GM12892 (cell line): ENCODE measurements at regions not wholly inside any gene's neighbourhood (a gene's known extent, or its start where the extent isn't known, plus 50 kb on each side); places are given as distances from the start of the nearest gene placed in this dataset.

ENCODE experiments used
- DNase-seq: peaks from one replicate; pipeline ENCODE4 v3.0.0; 2011; ENCODE audit not compliant: insufficient read length
- FAIRE-seq: peaks from 2 replicates; lab custom pipeline; 2011; peaks lifted over from hg19 to GRCh38; lab: Jason Lieb, UNC
- POLR2A ChIP-seq: IDR thresholded peaks from 2 replicates; pipeline ENCODE4 v1.6.1; 2011; ENCODE audit warnings: low read depth, low read length, control low read depth
- POLR2AphosphoS5 ChIP-seq: IDR thresholded peaks from 2 replicates; pipeline ENCODE4 v1.6.1; 2011; ENCODE audit warnings: low read depth, low read length, control low read depth
- TAF1 ChIP-seq: IDR thresholded peaks from 2 replicates; pipeline ENCODE4 v1.6.1; 2011; ENCODE audit warnings: low read depth, mild to moderate bottlenecking, control low read depth, low read length, borderline replicate concordance

GRCh38 chr22:47691152-47691895 lies 928.9 kb downstream of the TBC1D22A start:
- FAIRE-seq: no peak
- DNase-seq: no peak
- TF ChIP-seq TAF1 (no peak), POLR2A (no peak), POLR2AphosphoS5 (no peak)

GRCh38 chr22:47690586-47690985 lies 928.1 kb downstream of the TBC1D22A start:
- no peak for TF ChIP-seq POLR2A
- TF ChIP-seq POLR2AphosphoS5: no peak
- no peak for TF ChIP-seq TAF1
- DNase-seq (no peak), FAIRE-seq (no peak)

DNA sequence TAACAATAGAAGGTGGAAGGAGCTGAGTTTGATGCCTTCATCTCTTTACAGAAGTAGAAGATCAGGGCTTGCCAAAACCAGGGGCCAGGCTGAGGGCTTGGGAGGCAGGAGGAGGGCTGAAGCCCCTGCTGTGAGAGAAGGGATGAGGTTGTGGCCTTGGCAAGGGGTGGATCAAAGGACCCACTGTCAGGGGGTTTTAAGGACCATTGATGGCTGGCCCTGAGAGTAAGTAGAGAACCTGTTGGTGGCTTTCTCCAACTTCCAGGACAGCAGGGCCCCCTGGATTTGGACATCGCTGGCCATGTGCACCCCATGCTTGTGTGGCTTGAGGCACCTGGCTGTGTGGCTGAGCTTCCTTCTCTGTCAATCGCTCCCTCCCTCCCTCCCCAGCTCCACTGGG lies 927.7 kb downstream of the TBC1D22A start:
- FAIRE-seq (no peak), DNase-seq (no peak)
- no peak for TF ChIP-seq POLR2A
- no peak for TF ChIP-seq TAF1
- TF ChIP-seq POLR2AphosphoS5: no peak

DNA sequence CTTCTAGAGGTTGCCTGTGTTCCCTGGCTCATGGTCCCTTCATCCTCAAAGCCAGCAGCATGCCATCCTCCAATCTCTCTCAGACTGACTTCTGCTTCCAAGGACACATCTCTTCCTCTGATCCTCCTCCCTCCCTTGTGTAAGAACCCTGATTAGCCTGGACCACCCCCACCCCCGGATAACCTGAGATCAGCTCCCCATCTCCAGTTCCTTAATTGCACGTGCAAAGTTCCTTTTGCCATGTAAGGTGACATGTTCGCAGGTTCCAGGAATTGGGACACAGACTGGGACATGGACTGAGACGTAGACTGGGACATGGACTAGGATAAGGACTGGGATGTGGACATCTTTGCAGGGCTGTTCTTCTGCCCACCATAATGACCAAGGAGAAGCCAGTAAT lies 925.3 kb downstream of the TBC1D22A start:
- TF ChIP-seq POLR2A (no peak), TAF1 (no peak), POLR2AphosphoS5 (no peak)
- FAIRE-seq (no peak), DNase-seq (no peak)

- no peak for DNase-seq
- FAIRE-seq: no peak
- TF ChIP-seq POLR2AphosphoS5: no peak
- no peak for TF ChIP-seq POLR2A
- TF ChIP-seq TAF1: no peak
These were observed 924.9 kb downstream of the TBC1D22A start for GRCh38 chr22:47687346-47687655.

GRCh38 chr22:47686594-47687345 lies 924.3 kb downstream of the TBC1D22A start:
- TF ChIP-seq TAF1 (no peak), POLR2AphosphoS5 (no peak), POLR2A (no peak)
- DNase-seq (no peak), FAIRE-seq (no peak)

DNA sequence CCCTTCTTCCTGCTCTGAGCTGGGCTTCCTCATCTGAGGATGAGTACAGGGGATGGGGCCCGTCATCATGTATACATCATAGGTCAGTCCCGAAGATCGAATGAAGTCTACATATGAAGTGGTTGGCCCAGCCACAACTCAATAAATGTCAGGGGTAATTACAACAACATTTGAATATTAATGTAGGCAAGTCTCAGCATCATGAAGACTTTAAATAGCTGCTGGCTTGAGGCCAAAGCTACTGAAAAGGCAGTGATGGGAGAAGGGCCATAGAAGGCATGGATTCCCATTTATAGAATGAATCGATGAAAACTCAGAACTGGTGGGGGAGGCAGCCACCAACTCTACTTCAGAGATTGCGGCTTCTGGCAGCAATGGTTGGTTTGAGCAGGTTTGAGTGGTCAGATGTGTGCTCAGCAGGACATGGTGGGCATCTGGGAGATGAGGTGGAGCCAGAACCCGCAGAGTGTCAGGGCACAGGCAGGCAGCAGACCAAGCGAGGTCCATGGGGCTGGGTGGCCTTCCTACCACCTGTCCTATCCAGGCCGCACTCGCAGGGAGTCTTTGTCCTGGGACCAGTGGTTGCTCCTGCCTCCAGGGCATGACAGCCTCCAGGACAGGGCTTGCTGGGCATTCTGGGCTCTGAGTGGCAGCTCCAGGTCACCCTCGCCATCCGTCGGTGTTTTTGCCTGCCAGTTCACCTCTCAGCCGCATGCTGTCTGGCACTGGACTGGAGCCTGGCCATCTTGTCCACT lies 919.1 kb downstream of the TBC1D22A start:
- DNase-seq (no peak), FAIRE-seq (no peak)
- TF ChIP-seq TAF1 (no peak), POLR2A (no peak), POLR2AphosphoS5 (no peak)

- TF ChIP-seq POLR2AphosphoS5: no peak
- TF ChIP-seq TAF1: no peak
- TF ChIP-seq POLR2A: no peak
- FAIRE-seq (no peak), DNase-seq (no peak)
These were observed 916.3 kb downstream of the TBC1D22A start for GRCh38 chr22:47678636-47679287.

GRCh38 chr22:47678048-47678447 lies 915.6 kb downstream of the TBC1D22A start:
- TF ChIP-seq POLR2AphosphoS5 (no peak), TAF1 (no peak), POLR2A (no peak)
- no peak for FAIRE-seq
- no peak for DNase-seq

DNA sequence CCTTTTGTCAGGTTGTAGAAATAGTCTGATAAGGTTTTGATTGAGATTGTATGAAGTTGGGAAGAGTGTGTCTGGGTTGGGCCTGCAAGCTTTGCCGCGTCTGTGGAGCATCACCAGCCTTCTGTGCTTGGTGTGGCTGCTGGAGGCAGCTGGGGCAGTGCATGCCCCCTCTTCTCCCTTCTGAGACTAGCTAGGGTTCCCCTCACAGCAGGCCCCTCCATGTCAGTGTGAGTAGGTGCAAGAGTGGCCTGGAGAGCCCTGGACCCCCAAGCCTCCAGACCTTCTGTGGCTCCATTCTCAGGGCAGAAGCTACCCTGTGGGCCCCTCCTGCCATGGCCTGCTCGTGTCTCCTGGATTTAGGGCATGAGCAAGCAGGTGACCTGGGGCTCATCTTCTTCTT lies 914.2 kb downstream of the TBC1D22A start:
- no peak for DNase-seq
- FAIRE-seq: no peak
- TF ChIP-seq TAF1 (no peak), POLR2A (no peak), POLR2AphosphoS5 (no peak)

- FAIRE-seq: no peak
- no peak for TF ChIP-seq POLR2AphosphoS5
- no peak for TF ChIP-seq TAF1
- no peak for TF ChIP-seq POLR2A
These were observed 912.1 kb downstream of the TBC1D22A start for GRCh38 chr22:47674600-47674999.

More at GRCh38 chr22:47674600-47674999, 912.1 kb downstream of the TBC1D22A start:
- no peak for DNase-seq
